ENCODE measurements at regions not wholly inside any gene's neighbourhood (a gene's known extent, or its start where the extent isn't known, plus 50 kb on each side); places are given as distances from the start of the nearest gene placed in this dataset.
"Not testable (repeated sequence)": the region's sequence is repeated elsewhere in the genome, so short reads cannot be mapped to it uniquely, and the experiment has no call there.

GRCh38 chrY:6091599-6091998, 154.4 kb upstream of the TSPY2 start:
- not testable (repeated sequence) for H3F3A ChIP-seq (ENCODE audit: insufficient read depth, low read length); H2AFZ ChIP-seq (ENCODE audit: low read length); H3K27me3 ChIP-seq (ENCODE audit: insufficient read depth, low read length); H3K36me3 ChIP-seq (ENCODE audit: insufficient read depth, low read length); H3K4me2 ChIP-seq (ENCODE audit: low read length); H3K9me3 ChIP-seq (ENCODE audit: low read length); H3K79me2 ChIP-seq (ENCODE audit: insufficient read depth, low read length); H3K9ac ChIP-seq (ENCODE audit: low read length); H3K4me1 ChIP-seq (ENCODE audit: insufficient read depth, low read length, severe bottlenecking); H3K9me2 ChIP-seq (ENCODE audit: low read depth, low read length); H4K20me1 ChIP-seq (ENCODE audit: insufficient read depth, low read length); H3K27ac ChIP-seq (ENCODE audit: low read depth, low read length, poor library complexity, severe bottlenecking); H3K4me3 ChIP-seq (ENCODE audit: low read depth, low read length, poor library complexity, severe bottlenecking)

GRCh38 chrY:6130689-6131619, 115.1 kb upstream of the TSPY2 start:
- H3K4me2 ChIP-seq (ENCODE audit: low read length): peak overlapping the region; percentile 23; the same call in 1 of the 2 replicates
- not testable (repeated sequence) for H3K36me3 ChIP-seq (ENCODE audit: insufficient read depth, low read length); H3K9me2 ChIP-seq (ENCODE audit: low read depth, low read length); H3K9me3 ChIP-seq (ENCODE audit: low read length); H3K27ac ChIP-seq (ENCODE audit: low read depth, low read length, poor library complexity, severe bottlenecking); H3K4me3 ChIP-seq (ENCODE audit: low read depth, low read length, poor library complexity, severe bottlenecking); H2AFZ ChIP-seq (ENCODE audit: low read length); H3F3A ChIP-seq (ENCODE audit: insufficient read depth, low read length); H3K9ac ChIP-seq (ENCODE audit: low read length); H4K20me1 ChIP-seq (ENCODE audit: insufficient read depth, low read length); H3K79me2 ChIP-seq (ENCODE audit: insufficient read depth, low read length); H3K27me3 ChIP-seq (ENCODE audit: insufficient read depth, low read length)
- H3K4me1 ChIP-seq (ENCODE audit: insufficient read depth, low read length, severe bottlenecking): peaks cover 15% of the 10 kb centered on the region

DNA sequence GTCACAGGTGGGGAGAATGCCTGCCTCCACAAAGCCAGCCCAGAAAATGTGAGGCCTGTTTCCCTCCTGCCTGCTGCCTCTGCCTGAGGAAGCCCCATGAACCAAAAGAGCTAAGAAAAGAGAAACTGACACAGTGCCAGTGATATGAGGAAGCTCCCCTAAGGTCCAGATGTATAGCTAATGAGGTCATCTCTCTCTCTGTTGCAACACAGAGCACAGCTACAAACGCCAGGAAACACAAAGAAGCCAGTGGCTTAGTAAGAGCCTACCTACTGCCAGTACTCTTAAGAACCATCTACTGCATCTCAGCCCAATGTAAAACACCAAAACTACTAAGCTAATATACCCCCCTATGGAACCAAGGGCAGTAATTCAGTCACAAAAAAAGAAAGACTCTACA, 109.9 kb upstream of the TSPY2 start:
- not testable (repeated sequence) for H3K4me3 ChIP-seq (ENCODE audit: low read depth, low read length, poor library complexity, severe bottlenecking); H3K36me3 ChIP-seq (ENCODE audit: insufficient read depth, low read length); H2AFZ ChIP-seq (ENCODE audit: low read length); H3K9me3 ChIP-seq (ENCODE audit: low read length); H4K20me1 ChIP-seq (ENCODE audit: insufficient read depth, low read length); H3K9ac ChIP-seq (ENCODE audit: low read length); H3F3A ChIP-seq (ENCODE audit: insufficient read depth, low read length); H3K79me2 ChIP-seq (ENCODE audit: insufficient read depth, low read length); H3K9me2 ChIP-seq (ENCODE audit: low read depth, low read length); H3K4me2 ChIP-seq (ENCODE audit: low read length); H3K27me3 ChIP-seq (ENCODE audit: insufficient read depth, low read length)
- peak overlapping the region; percentile 32 for H3K27ac ChIP-seq (ENCODE audit: low read depth, low read length, poor library complexity, severe bottlenecking)
- peaks cover 11% of the 10 kb centered on the region for H3K4me1 ChIP-seq (ENCODE audit: insufficient read depth, low read length, severe bottlenecking)
